ENCODE measurements at regions not wholly inside any gene's neighbourhood (a gene's known extent, or its start where the extent isn't known, plus 50 kb on each side); places are given as distances from the start of the nearest gene placed in this dataset.

DNA sequence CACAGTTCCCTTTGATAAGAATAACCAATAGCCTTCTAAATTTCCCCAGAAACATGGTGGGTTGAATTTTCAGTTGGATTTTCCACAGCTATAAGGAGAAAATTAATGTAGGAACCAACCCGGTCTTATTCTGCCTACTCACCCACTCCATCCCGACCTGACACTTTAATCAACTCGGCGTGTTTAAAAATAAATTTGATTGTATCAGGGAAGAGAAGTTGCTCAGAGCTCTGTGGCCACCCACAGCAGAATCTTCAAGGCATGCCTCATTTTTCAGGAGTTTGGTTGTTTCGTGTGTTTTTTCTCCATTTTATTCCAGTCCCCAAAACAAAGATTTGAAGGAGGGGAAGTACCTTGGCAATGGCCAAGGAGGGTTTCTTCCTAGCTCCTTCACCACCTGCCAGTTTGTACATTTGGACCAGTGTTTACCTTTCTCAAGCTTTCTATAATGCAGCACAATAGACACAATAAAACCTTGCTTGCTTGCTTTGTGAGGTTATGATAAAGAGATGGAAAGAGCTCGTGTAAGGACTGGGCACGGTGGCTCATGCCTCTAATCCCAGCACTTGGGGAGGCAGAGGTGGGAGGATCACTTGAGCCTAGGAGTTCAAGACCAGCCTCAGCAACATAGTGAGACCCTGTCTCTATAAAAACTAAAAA is 297.2 kb upstream of the JARID2 start:
- Histone ChIP-seq H3K4me3 (ENCODE audit: low read length) (no peak overlapping the region), H3K79me2 (ENCODE audit: control insufficient read depth, low read length) (no peaks in the 10 kb centered on the region), H3K27ac (ENCODE audit: low read depth, low read length) (no peak overlapping the region), H3K36me3 (ENCODE audit: control insufficient read depth, low read length) (no peaks in the 10 kb centered on the region), H3K27me3 (ENCODE audit: control insufficient read depth, low read length) (no peaks in the 10 kb centered on the region), H4K20me1 (ENCODE audit: control insufficient read depth, insufficient read depth, low read depth, low read length) (no peaks in the 10 kb centered on the region), H3K9me3 (ENCODE audit: control insufficient read depth, insufficient read depth, low read length) (no peaks in the 10 kb centered on the region), H3K9me2 (replicated peaks; ENCODE audit: control insufficient read depth, low read length) (no peaks in the 10 kb centered on the region), H3F3A (ENCODE audit: control insufficient read depth, insufficient read depth) (no peaks in the 10 kb centered on the region), H3K4me2 (ENCODE audit: low read length) (no peak overlapping the region), H3K4me1 (ENCODE audit: control insufficient read depth, low read length) (0 out of 2 replicates have a peak, but pooled peaks cover 3% of the 10 kb centered on the region)
- TF ChIP-seq, protein P1, sequence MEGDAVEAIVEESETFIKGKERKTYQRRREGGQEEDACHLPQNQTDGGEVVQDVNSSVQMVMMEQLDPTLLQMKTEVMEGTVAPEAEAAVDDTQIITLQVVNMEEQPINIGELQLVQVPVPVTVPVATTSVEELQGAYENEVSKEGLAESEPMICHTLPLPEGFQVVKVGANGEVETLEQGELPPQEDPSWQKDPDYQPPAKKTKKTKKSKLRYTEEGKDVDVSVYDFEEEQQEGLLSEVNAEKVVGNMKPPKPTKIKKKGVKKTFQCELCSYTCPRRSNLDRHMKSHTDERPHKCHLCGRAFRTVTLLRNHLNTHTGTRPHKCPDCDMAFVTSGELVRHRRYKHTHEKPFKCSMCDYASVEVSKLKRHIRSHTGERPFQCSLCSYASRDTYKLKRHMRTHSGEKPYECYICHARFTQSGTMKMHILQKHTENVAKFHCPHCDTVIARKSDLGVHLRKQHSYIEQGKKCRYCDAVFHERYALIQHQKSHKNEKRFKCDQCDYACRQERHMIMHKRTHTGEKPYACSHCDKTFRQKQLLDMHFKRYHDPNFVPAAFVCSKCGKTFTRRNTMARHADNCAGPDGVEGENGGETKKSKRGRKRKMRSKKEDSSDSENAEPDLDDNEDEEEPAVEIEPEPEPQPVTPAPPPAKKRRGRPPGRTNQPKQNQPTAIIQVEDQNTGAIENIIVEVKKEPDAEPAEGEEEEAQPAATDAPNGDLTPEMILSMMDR (IDR thresholded peaks at IDR 0.05; ENCODE audit: low read depth, low read length, poor library complexity, severe bottlenecking) = no peak

DNA sequence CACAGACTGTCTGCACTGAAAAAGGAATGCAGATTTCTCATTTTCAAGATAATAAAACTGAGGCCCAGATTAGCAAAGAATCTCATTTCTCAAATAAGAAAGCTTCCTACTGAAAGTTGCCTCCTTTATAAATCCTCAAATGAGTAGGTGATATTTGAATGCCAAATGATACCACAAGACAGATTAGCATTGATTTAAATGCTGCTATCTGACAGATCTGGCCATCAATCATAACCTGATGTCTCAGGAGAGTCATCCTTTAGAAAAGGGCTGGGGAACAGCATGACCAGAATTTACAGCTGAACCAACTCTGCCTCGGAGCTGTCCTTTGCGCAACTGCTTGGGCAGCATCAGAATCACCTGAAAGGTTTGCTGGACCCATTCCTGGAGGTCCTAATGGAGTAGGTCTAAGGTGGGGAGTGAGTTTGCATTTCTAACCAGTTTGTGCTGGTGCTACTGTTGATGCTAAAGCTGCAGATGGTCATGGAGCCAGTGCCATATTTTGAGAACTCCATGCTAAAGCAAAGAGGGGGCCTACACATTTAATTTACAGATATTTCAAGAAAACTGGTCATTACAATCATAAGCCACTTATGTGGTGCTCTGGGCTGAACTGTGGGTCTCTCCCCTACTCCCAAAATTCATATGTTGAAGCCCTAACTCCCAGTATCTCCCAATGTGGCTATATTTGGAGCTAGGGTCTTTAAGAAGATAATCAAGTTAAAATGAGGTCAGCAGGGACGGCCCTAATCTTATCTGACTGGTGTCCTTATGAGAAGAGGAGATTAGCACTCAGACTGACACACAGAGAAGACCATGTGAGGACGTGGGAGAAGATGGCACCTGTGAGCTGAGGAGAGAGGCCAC is 295.5 kb upstream of the JARID2 start:
- Histone ChIP-seq H3K9me3 (ENCODE audit: control insufficient read depth, insufficient read depth, low read length) (no peaks in the 10 kb centered on the region), H3K79me2 (ENCODE audit: control insufficient read depth, low read length) (no peaks in the 10 kb centered on the region), H3K9me2 (replicated peaks; ENCODE audit: control insufficient read depth, low read length) (no peaks in the 10 kb centered on the region), H4K20me1 (ENCODE audit: control insufficient read depth, insufficient read depth, low read depth, low read length) (no peaks in the 10 kb centered on the region), H3K27me3 (ENCODE audit: control insufficient read depth, low read length) (no peaks in the 10 kb centered on the region), H3F3A (ENCODE audit: control insufficient read depth, insufficient read depth) (no peaks in the 10 kb centered on the region), H3K4me3 (ENCODE audit: low read length) (no peak overlapping the region), H3K4me1 (ENCODE audit: control insufficient read depth, low read length) (0 out of 2 replicates have a peak, but pooled peaks cover 3% of the 10 kb centered on the region), H3K4me2 (ENCODE audit: low read length) (no peak overlapping the region), H3K36me3 (ENCODE audit: control insufficient read depth, low read length) (no peaks in the 10 kb centered on the region), H3K27ac (ENCODE audit: low read depth, low read length) (no peak overlapping the region)
- TF ChIP-seq, protein P1 (IDR thresholded peaks at IDR 0.05; ENCODE audit: low read depth, low read length, poor library complexity, severe bottlenecking) = no peak
- TF ChIP-seq EZH2phosphoT487 (IDR thresholded peaks at IDR 0.05; ENCODE audit: borderline replicate concordance, low read length) = no peak

DNA sequence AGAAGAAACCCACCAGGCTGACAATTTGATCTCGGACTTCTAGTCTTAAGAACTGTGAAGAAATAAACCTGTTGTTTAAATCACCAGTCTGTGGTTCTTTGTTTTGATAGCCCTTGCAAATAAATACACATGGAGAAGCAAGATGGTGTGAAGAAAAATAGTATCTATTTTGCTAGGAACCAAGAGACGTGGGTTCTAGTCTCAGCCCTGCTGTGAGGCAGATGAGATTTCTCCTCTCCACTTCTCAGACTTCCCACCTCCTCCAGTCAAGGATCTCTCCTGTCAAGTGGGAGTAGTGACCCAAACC is 294.9 kb upstream of the JARID2 start:
- no peak overlapping the region for H3K27ac ChIP-seq (ENCODE audit: low read depth, low read length)
- H3K27me3 ChIP-seq (ENCODE audit: control insufficient read depth, low read length) = no peaks in the 10 kb centered on the region
- H3F3A ChIP-seq (ENCODE audit: control insufficient read depth, insufficient read depth) = no peaks in the 10 kb centered on the region
- H3K9me2 ChIP-seq (replicated peaks; ENCODE audit: control insufficient read depth, low read length) = no peaks in the 10 kb centered on the region
- no peak overlapping the region for H3K4me3 ChIP-seq (ENCODE audit: low read length)
- 0 out of 2 replicates have a peak, but pooled peaks cover 3% of the 10 kb centered on the region for H3K4me1 ChIP-seq (ENCODE audit: control insufficient read depth, low read length)
- no peak overlapping the region for H3K4me2 ChIP-seq (ENCODE audit: low read length)
- H4K20me1 ChIP-seq (ENCODE audit: control insufficient read depth, insufficient read depth, low read depth, low read length) = no peaks in the 10 kb centered on the region
- TF ChIP-seq EZH2phosphoT487 (IDR thresholded peaks at IDR 0.05; ENCODE audit: borderline replicate concordance, low read length) = no peak
- TF ChIP-seq, protein P1 (IDR thresholded peaks at IDR 0.05; ENCODE audit: low read depth, low read length, poor library complexity, severe bottlenecking) = no peak
- no peaks in the 10 kb centered on the region for H3K79me2 ChIP-seq (ENCODE audit: control insufficient read depth, low read length)
- H3K36me3 ChIP-seq (ENCODE audit: control insufficient read depth, low read length) = no peaks in the 10 kb centered on the region
- H3K9me3 ChIP-seq (ENCODE audit: control insufficient read depth, insufficient read depth, low read length) = no peaks in the 10 kb centered on the region
